Ishikawa (cell line): ENCODE measurements at regions not wholly inside any gene's neighbourhood (a gene's known extent, or its start where the extent isn't known, plus 50 kb on each side); places are given as distances from the start of the nearest gene placed in this dataset.

Source experiments
- CEBPB ChIP-seq: IDR thresholded peaks from 2 replicates; pipeline ENCODE4 v1.6.1; 2012
- CREB1 ChIP-seq: IDR thresholded peaks from 2 replicates; pipeline ENCODE4 v1.6.1; 2012; ENCODE audit warnings: low read depth
- EGR1 ChIP-seq: IDR thresholded peaks from 2 replicates; pipeline ENCODE4 v1.6.1; 2012
- EP300 ChIP-seq: IDR thresholded peaks from 2 replicates; pipeline ENCODE4 v1.6.1; 2012; ENCODE audit warnings: borderline replicate concordance
- FOXM1 ChIP-seq: IDR thresholded peaks from 2 replicates; pipeline ENCODE4 v1.6.1; 2012; ENCODE audit warnings: low read depth, borderline replicate concordance
- MAX ChIP-seq: IDR thresholded peaks from 2 replicates; pipeline ENCODE4 v1.6.1; 2012
- NFIC ChIP-seq: IDR thresholded peaks from 2 replicates; pipeline ENCODE4 v1.6.1; 2012
- RAD21 ChIP-seq: IDR thresholded peaks from 2 replicates; pipeline ENCODE4 v1.6.1; 2012; ENCODE audit warnings: low read depth
- REST ChIP-seq: IDR thresholded peaks from 2 replicates; pipeline ENCODE4 v1.6.1; 2012; ENCODE audit warnings: low read depth, mild to moderate bottlenecking
- TAF1 ChIP-seq: IDR thresholded peaks from 2 replicates; pipeline ENCODE4 v1.6.1; 2012; ENCODE audit warnings: low read depth, mild to moderate bottlenecking
- TCF12 ChIP-seq: IDR thresholded peaks from 2 replicates; pipeline ENCODE4 v1.6.1; 2012; ENCODE audit warnings: low read depth
- TEAD4 ChIP-seq: IDR thresholded peaks from 2 replicates; pipeline ENCODE4 v1.6.1; 2012
- USF1 ChIP-seq: IDR thresholded peaks from 2 replicates; pipeline ENCODE4 v1.6.1; 2012
- YY1 ChIP-seq: IDR thresholded peaks from 2 replicates; pipeline ENCODE4 v1.6.1; 2012; ENCODE audit warnings: low read depth
- ZBTB7A ChIP-seq: IDR thresholded peaks from 2 replicates; pipeline ENCODE4 v1.6.1; 2012; ENCODE audit warnings: low read depth

DNA sequence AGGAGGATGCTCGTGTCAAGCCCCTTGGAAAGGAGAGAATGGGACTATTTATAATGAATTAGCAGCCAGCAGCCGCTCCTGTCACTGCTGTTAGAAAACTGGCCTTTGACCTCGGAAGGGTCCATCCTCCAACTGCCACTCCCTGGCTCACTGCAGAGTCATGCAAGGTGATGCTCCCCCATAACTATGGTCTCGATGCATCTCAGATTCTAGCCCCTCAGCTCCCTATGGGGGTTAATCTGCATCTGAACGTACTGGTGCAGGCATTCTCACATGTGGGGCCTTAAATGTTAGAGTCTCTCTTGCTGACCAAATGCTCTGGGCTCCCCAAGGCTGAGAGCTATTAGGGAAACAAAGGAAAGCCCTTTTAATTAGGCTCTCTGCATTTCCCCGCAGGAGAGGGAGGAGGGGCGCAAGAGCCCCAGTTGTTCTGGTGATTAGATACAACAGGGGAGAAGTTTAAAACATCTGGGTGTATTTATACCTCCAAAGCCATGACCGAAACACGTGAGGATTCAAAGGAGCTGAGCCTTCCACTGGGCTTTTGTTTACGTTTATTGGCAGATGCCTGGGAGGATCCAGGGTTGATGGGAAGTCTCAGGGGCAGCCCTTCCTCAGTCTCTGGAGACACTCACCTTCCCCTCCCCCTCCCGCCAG, 182.5 kb downstream of the OPA1 start:
- TF ChIP-seq MAX (no peak), USF1 (no peak), EP300 (no peak)

DNA sequence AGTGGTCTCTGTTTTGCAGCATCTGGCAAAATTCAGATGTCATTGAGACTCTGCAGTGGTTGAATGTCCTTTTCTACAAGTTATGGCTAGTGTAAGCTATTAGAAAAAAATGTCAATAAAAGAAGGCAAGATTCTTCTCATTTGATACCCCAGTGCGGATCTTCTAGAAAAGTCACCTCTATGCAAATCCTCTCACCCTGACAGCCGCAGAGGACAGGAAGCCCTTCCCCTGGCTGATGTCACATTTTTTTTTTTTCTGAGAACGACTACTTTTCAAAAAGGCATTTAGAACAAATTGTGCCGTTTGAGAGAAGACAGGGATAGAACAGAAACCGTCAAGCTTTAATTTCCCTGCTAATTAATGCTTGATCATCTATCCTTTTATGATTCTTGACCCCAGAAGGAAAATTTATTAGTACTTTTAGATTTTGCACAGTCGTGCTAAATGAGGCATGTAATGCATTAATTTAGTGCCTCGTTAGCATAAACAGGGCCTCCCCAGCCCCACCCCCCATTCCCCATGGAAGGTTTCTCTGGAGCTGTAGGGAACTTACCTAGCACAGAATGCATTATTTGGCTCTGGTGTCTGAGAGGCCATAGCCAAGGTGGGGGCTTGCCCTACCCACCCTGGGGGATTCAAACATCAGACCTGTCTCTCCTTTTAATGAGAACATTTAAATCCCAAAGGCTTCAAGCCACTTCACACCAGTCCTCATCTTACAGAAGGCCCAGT, 183.8 kb downstream of the OPA1 start:
- TF ChIP-seq ZBTB7A (no peak), EGR1 (no peak)

DNA sequence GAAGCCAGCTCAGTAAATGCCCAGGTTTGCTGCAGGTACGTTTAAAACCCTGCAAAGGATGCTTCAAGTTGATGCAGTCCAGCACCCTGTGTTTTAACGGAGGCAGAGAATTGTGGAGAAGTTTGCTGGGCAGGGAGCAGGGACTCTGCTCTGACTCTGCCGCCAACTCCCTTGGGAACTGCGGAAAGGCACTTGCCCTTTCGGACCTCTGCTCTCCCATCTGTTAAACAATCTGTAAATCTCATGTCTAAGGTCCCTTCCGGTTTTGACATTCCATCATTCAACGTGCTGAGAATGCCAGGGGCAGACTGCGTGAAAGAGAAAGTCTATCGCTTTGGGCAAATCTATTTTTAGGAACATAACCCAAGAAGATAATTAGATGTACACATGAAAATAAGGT, 184.5 kb downstream of the OPA1 start:
- TF ChIP-seq CREB1 (no peak), CEBPB (no peak), NFIC (no peak), ZBTB7A (no peak), MAX (no peak), TCF12 (no peak), YY1 (no peak), FOXM1 (no peak), TAF1 (no peak), EP300 (no peak)

DNA sequence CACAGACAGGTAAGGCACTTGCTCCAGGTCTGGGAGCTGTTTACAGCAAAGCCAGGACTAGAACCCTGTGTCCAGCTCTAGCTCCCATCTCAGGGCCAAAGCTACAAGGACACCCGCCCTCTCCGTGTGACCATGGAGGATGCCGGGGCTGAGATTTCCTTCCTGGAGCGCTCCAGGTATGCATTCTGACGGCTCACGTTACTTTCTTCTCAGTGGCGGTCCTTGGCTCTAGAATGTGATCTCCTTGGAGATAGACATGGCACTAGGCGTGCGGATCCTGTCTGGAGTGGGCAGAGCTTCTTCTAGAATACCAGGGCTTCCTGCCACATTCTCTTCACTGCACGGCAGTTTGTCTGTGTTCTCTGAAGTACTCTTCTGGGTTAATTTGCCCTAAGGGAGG, 185.7 kb downstream of the OPA1 start:
- TF ChIP-seq YY1 (no peak), TCF12 (no peak), EGR1 (no peak), RAD21 (no peak), USF1 (no peak), MAX (no peak), ZBTB7A (no peak), CREB1 (no peak), TAF1 (no peak), TEAD4 (no peak), CEBPB (no peak), NFIC (no peak), EP300 (no peak), REST (no peak), FOXM1 (no peak)

GRCh38 chr3:193779933-193780332, 186.9 kb downstream of the OPA1 start:
- no peak for TF ChIP-seq REST
- no peak for TF ChIP-seq MAX
- no peak for TF ChIP-seq FOXM1
- TF ChIP-seq TAF1: no peak
- TF ChIP-seq CEBPB: no peak
- TF ChIP-seq EGR1: no peak
- TF ChIP-seq RAD21: no peak
- no peak for TF ChIP-seq TCF12
- no peak for TF ChIP-seq USF1
- TF ChIP-seq NFIC: no peak
- no peak for TF ChIP-seq ZBTB7A
- TF ChIP-seq CREB1: no peak
- no peak for TF ChIP-seq TEAD4
- no peak for TF ChIP-seq EP300
- TF ChIP-seq YY1: no peak
